GM21825 (cell line): ENCODE measurements at regions not wholly inside any gene's neighbourhood (a gene's known extent, or its start where the extent isn't known, plus 50 kb on each side); places are given as distances from the start of the nearest gene placed in this dataset.

ENCODE experiments used
- ATAC-seq: cut with Tn5 transposase; IDR thresholded peaks from one replicate; pipeline ENCODE4 v1.9.1; 2021; ENCODE audit warnings: mild to moderate bottlenecking, moderate library complexity; ENCODE audit not compliant: unreplicated experiment

- ATAC-seq, result no peak
These were observed 128.9 kb upstream of the HS6ST1 start for GRCh38 chr2:128447538-128447995.

GRCh38 chr2:128448331-128449225 is 129.9 kb upstream of the HS6ST1 start:
- ATAC-seq, result no peak

GRCh38 chr2:128449226-128450061 is 130.8 kb upstream of the HS6ST1 start:
- ATAC-seq, result no peak

GRCh38 chr2:128450211-128451024 is 131.8 kb upstream of the HS6ST1 start:
- no peak for ATAC-seq

GRCh38 chr2:128451084-128452023 is 132.7 kb upstream of the HS6ST1 start:
- no peak for ATAC-seq

- ATAC-seq, result no peak
These were observed 133.3 kb upstream of the HS6ST1 start for GRCh38 chr2:128452024-128452411.

- no peak for ATAC-seq
These were observed 134.2 kb upstream of the HS6ST1 start for GRCh38 chr2:128452536-128453530.

GRCh38 chr2:128454980-128455720 is 136.5 kb upstream of the HS6ST1 start:
- no peak for ATAC-seq

GRCh38 chr2:128455721-128456050 is 137.0 kb upstream of the HS6ST1 start:
- ATAC-seq, result no peak

- ATAC-seq, result no peak
These were observed 137.6 kb upstream of the HS6ST1 start for GRCh38 chr2:128456281-128456680.

- ATAC-seq, result no peak
These were observed 138.4 kb upstream of the HS6ST1 start for GRCh38 chr2:128457006-128457604.

GRCh38 chr2:128457716-128458115 is 139.0 kb upstream of the HS6ST1 start:
- no peak for ATAC-seq

GRCh38 chr2:128458505-128458904 is 139.8 kb upstream of the HS6ST1 start:
- ATAC-seq, result no peak

GRCh38 chr2:128464456-128464855 is 145.8 kb upstream of the HS6ST1 start:
- no peak for ATAC-seq

GRCh38 chr2:128465246-128466170 is 146.8 kb upstream of the HS6ST1 start:
- no peak for ATAC-seq

GRCh38 chr2:128466376-128466775 is 147.7 kb upstream of the HS6ST1 start:
- ATAC-seq, result no peak

GRCh38 chr2:128466776-128467175 is 148.1 kb upstream of the HS6ST1 start:
- ATAC-seq, result no peak
